Mesenchymal stem cell (in vitro differentiated cells and primary cell): ENCODE measurements at regions not wholly inside any gene's neighbourhood (a gene's known extent, or its start where the extent isn't known, plus 50 kb on each side); places are given as distances from the start of the nearest gene placed in this dataset.

Experiments
- DNase-seq: peaks from one replicate; pipeline ENCODE4 v3.0.0-alpha.2; 2013
- H2AFZ ChIP-seq: one replicate; pipeline ENCODE4 v1.6.1; 2013; ENCODE audit warnings: low read depth, mild to moderate bottlenecking, control low read depth, inconsistent platforms, low read length, moderate library complexity
- H2AK5ac ChIP-seq: 2 replicates; pipeline ENCODE4 v1.6.1; 2013; ENCODE audit warnings: low read length, moderate library complexity, mild to moderate bottlenecking, inconsistent platforms; ENCODE audit not compliant: severe bottlenecking
- H2BK120ac ChIP-seq: one replicate; pipeline ENCODE4 v1.6.1; 2013; ENCODE audit warnings: low read depth, mild to moderate bottlenecking, inconsistent platforms, low read length, moderate library complexity
- H2BK12ac ChIP-seq, 2 experiments: one replicate each; pipeline ENCODE4 v1.6.1; 2013; ENCODE audit warnings: inconsistent platforms in 2 of 2, low read length in 2 of 2, mild to moderate bottlenecking in 2 of 2, moderate library complexity in 2 of 2, control low read depth in 1 of 2
- H2BK15ac ChIP-seq: one replicate; pipeline ENCODE4 v1.6.1; 2013; ENCODE audit warnings: mild to moderate bottlenecking, low read depth, inconsistent platforms; ENCODE audit not compliant: poor library complexity, severe bottlenecking
- H2BK5ac ChIP-seq: 2 replicates; pipeline ENCODE4 v1.6.1; 2013; ENCODE audit warnings: low read depth, mild to moderate bottlenecking, low read length, control low read depth, inconsistent platforms; ENCODE audit not compliant: poor library complexity, severe bottlenecking
- H3K14ac ChIP-seq, 2 experiments: one replicate each; pipeline ENCODE4 v1.6.1; 2013; ENCODE audit warnings: inconsistent platforms in 2 of 2, low read length in 2 of 2, control low read depth in 1 of 2, mild to moderate bottlenecking in 1 of 2, moderate library complexity in 1 of 2
- H3K18ac ChIP-seq, 2 experiments: one replicate each; pipeline ENCODE4 v1.6.1; 2013; ENCODE audit warnings: inconsistent platforms in 2 of 2, low read length in 2 of 2, control low read depth in 1 of 2, low read depth in 1 of 2, mild to moderate bottlenecking in 1 of 2
- H3K23ac ChIP-seq, 2 experiments: one replicate each; pipeline ENCODE4 v1.6.1; 2013; ENCODE audit warnings: inconsistent platforms in 2 of 2, low read length in 2 of 2, mild to moderate bottlenecking in 2 of 2, moderate library complexity in 2 of 2, control low read depth in 1 of 2
- H3K27ac ChIP-seq: 2 replicates; pipeline ENCODE4 v1.5.1; 2013; ENCODE audit warnings: mild to moderate bottlenecking, moderate library complexity, low read length, control low read depth, inconsistent platforms; ENCODE audit not compliant: poor library complexity, severe bottlenecking
- H3K27me3 ChIP-seq, 2 experiments: 2 replicates each; pipeline versions ENCODE4 v1.6.1 to v1.7.0; 2013; ENCODE audit warnings: low read length in 2 of 2, mild to moderate bottlenecking in 2 of 2, moderate library complexity in 2 of 2, control low read depth in 1 of 2, inconsistent platforms in 1 of 2; ENCODE audit not compliant: control insufficient read depth in 1 of 2, insufficient read depth in 1 of 2
- H3K36me3 ChIP-seq, 2 experiments: 2 replicates each; pipeline versions ENCODE4 v1.6.1 to v1.7.0; 2013; ENCODE audit warnings: low read length in 2 of 2, control low read depth in 1 of 2, inconsistent platforms in 1 of 2, low read depth in 1 of 2, mild to moderate bottlenecking in 1 of 2; ENCODE audit not compliant: insufficient read depth in 2 of 2, control insufficient read depth in 1 of 2
- H3K4ac ChIP-seq, 2 experiments: one replicate each; pipeline ENCODE4 v1.6.1; 2013; ENCODE audit warnings: inconsistent platforms in 2 of 2, low read length in 2 of 2, mild to moderate bottlenecking in 2 of 2, moderate library complexity in 2 of 2, control low read depth in 1 of 2, low read depth in 1 of 2
- H3K4me1 ChIP-seq: 2 replicates; pipeline ENCODE4 v1.6.1; 2013; ENCODE audit warnings: low read depth, low read length, control low read depth; ENCODE audit not compliant: control insufficient read depth, insufficient read depth
- H3K4me2 ChIP-seq: 2 replicates; pipeline ENCODE4 v1.6.1; 2013; ENCODE audit warnings: low read length, mild to moderate bottlenecking, inconsistent platforms; ENCODE audit not compliant: poor library complexity, severe bottlenecking
- H3K4me3 ChIP-seq, 2 experiments: 2 replicates each; pipeline versions ENCODE4 v1.5.1 to v1.7.0; 2013; ENCODE audit warnings: low read length in 2 of 2, mild to moderate bottlenecking in 2 of 2, control low read depth in 1 of 2, low read depth in 1 of 2; ENCODE audit not compliant: insufficient read depth in 1 of 2
- H3K79me1 ChIP-seq: replicated peaks from 2 replicates; pipeline ENCODE4 v1.6.1; 2013; ENCODE audit warnings: mild to moderate bottlenecking, control low read depth, low read length, inconsistent platforms; ENCODE audit not compliant: poor library complexity, severe bottlenecking
- H3K9ac ChIP-seq: 2 replicates; pipeline ENCODE4 v1.7.0; 2013; ENCODE audit warnings: mild to moderate bottlenecking, low read length, moderate library complexity
- H3K9me3 ChIP-seq: 2 replicates; pipeline ENCODE4 v1.7.0; 2013; ENCODE audit warnings: mild to moderate bottlenecking, low read length; ENCODE audit not compliant: control insufficient read depth
- H4K8ac ChIP-seq: one replicate; pipeline ENCODE4 v1.6.1; 2013; ENCODE audit warnings: inconsistent platforms, mild to moderate bottlenecking, low read length, moderate library complexity
- H4K91ac ChIP-seq: one replicate; pipeline ENCODE4 v1.6.1; 2013; ENCODE audit warnings: mild to moderate bottlenecking, low read length, inconsistent platforms
- WGBS: methylation state at CpG from one replicate; pipeline ENCODE4 v1.1.7; 2013; ENCODE audit warnings: mixed read lengths; 5-methylcytosine and 5-hydroxymethylcytosine counted together

DNA sequence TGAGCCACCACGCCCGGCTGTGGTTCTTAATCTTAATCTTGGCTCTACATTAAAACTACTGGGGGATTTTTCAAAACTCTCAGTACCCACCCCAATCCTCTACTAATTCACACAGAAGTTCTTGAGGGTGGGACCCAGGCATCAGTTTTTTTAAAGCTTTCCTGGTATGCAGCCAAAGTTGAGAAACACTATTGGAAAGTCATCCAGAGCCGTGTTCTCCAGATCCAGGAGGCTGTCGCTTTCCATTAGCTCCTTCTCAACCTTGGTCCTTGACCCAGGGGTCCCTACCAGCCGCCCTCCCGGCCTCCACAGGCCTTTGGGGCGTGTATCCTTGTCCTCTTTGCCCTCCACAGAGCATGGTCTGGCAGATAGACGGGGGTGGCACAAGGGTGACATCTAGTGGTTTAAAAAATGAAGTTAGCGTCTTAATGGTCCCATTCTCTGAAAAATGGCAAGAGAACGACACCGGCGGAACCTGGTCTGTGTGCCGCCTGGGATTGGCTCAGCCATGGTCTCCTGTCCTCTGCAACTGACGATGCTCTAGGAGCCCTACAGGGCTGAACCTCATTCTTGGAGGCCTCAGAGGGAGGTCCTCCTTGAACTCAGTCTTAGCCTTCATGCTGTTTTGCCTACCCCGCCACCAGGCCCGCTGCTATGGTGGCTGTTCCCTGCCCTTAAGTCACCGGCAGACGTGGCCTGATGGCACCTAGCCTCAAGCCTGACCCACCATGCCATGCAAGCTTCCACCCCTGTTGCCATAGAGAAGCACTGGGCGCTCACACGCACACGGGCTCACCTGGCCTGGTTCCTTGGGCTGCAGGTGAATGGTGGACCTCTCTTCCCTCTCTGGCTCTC is 152.0 kb upstream of the SYN3 start:
- Histone ChIP-seq H3K4ac (no peak overlapping the region), H3K18ac (peak overlapping the region in 1 of 2 experiments; percentile 8), H3K9ac (no peak overlapping the region), H2AFZ (no peak overlapping the region), H3K4me1 (no peaks in the 10 kb centered on the region), H2AK5ac (no peak overlapping the region), H3K4me2 (no peak overlapping the region), H4K8ac (no peak overlapping the region), H2BK120ac (no peak overlapping the region), H3K27me3 (no peaks in the 10 kb centered on the region), H2BK15ac (no peak overlapping the region), H2BK5ac (no peak overlapping the region), H3K14ac (peak overlapping the region in 1 of 2 experiments; percentile 91), H3K23ac (peak overlapping the region in 1 of 2 experiments; percentile 59), H3K4me3 (no peak overlapping the region), H2BK12ac (no peak overlapping the region), H3K27ac (no peak overlapping the region), H3K9me3 (no peaks in the 10 kb centered on the region), H4K91ac (no peak overlapping the region), H3K36me3 (no peaks in the 10 kb centered on the region), H3K79me1 (no peaks in the 10 kb centered on the region)
- DNase-seq: peak; percentile 30
- 46% methylated on average over 21 of the region's 21 CpGs for WGBS

DNA sequence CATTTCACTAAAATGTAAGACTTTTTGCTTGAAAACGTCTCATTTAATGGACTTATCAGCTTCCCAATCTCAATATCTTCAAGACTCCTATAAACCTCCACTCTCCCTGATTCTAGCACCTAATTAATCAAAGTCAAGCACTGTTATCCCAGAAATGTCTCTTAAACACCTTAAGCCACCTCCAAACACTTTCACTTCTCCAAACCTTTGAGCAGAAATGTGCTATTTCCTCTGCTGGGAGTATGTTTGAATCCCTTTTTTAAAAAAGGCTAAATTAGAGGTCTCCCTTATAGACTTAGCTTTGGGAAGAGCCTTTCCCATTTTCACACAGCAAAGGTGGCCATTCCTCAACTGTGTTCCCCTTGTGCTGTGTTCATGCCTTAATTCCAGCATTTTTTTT is 146.2 kb upstream of the SYN3 start:
- H3K4me3 ChIP-seq: no peak overlapping the region
- H2BK12ac ChIP-seq: no peak overlapping the region
- H3K36me3 ChIP-seq: no peaks in the 10 kb centered on the region
- H3K9me3 ChIP-seq: no peaks in the 10 kb centered on the region
- H4K8ac ChIP-seq: no peak overlapping the region
- no peak overlapping the region for H3K4ac ChIP-seq
- H2AFZ ChIP-seq: no peak overlapping the region
- no peak overlapping the region for H2BK5ac ChIP-seq
- H3K4me2 ChIP-seq: no peak overlapping the region
- H3K23ac ChIP-seq: no peak overlapping the region
- H3K9ac ChIP-seq: no peak overlapping the region
- H3K27ac ChIP-seq: no peak overlapping the region
- no peak overlapping the region for H2BK120ac ChIP-seq
- H3K4me1 ChIP-seq: no peaks in the 10 kb centered on the region
- H3K79me1 ChIP-seq: no peaks in the 10 kb centered on the region
- 6% methylated on average over 1 of the region's 1 CpG for WGBS
- no peak for DNase-seq
- no peak overlapping the region for H3K18ac ChIP-seq
- H3K14ac ChIP-seq: no peak overlapping the region
- no peak overlapping the region for H2AK5ac ChIP-seq
- H3K27me3 ChIP-seq: peaks cover 3 to 7% of the 10 kb centered on the region in 2 experiments
- no peak overlapping the region for H2BK15ac ChIP-seq
- no peak overlapping the region for H4K91ac ChIP-seq

DNA sequence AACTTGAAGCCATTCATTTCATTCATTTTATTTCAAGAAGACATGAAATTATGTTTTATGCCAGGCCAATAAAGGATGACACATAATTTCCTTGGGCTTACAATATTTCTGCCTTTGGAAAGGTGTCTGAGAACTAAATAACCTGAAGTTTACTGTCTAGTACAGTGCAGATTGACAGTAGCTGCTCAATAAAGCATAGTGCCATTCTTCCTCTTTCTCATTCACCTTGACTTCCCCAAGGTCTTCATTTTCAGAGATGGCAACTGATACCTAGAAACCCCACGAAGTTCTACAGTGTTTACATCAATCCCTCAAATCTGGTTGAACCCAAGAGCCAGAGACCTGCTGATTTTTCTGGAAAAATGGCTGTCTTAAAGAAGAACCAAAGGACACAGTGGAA is 144.3 kb upstream of the SYN3 start:
- no peak overlapping the region for H3K18ac ChIP-seq
- H3K4ac ChIP-seq: no peak overlapping the region
- no peak overlapping the region for H2BK15ac ChIP-seq
- H3K4me3 ChIP-seq: no peak overlapping the region
- no peak overlapping the region for H3K27ac ChIP-seq
- H2AFZ ChIP-seq: no peak overlapping the region
- H4K91ac ChIP-seq: no peak overlapping the region
- H3K4me2 ChIP-seq: no peak overlapping the region
- no peak overlapping the region for H2BK120ac ChIP-seq
- H3K14ac ChIP-seq: no peak overlapping the region
- H3K27me3 ChIP-seq: peaks cover 3 to 7% of the 10 kb centered on the region in 2 experiments
- no peak overlapping the region for H4K8ac ChIP-seq
- no peak overlapping the region for H2AK5ac ChIP-seq
- no peaks in the 10 kb centered on the region for H3K9me3 ChIP-seq
- no peak overlapping the region for H3K23ac ChIP-seq
- no peak overlapping the region for H3K9ac ChIP-seq
- H2BK12ac ChIP-seq: no peak overlapping the region
- no peaks in the 10 kb centered on the region for H3K36me3 ChIP-seq
- no peaks in the 10 kb centered on the region for H3K4me1 ChIP-seq
- no peaks in the 10 kb centered on the region for H3K79me1 ChIP-seq
- no CpG with 5 or more reads among the region's 1 CpG for WGBS
- H2BK5ac ChIP-seq: no peak overlapping the region
- no peak for DNase-seq

DNA sequence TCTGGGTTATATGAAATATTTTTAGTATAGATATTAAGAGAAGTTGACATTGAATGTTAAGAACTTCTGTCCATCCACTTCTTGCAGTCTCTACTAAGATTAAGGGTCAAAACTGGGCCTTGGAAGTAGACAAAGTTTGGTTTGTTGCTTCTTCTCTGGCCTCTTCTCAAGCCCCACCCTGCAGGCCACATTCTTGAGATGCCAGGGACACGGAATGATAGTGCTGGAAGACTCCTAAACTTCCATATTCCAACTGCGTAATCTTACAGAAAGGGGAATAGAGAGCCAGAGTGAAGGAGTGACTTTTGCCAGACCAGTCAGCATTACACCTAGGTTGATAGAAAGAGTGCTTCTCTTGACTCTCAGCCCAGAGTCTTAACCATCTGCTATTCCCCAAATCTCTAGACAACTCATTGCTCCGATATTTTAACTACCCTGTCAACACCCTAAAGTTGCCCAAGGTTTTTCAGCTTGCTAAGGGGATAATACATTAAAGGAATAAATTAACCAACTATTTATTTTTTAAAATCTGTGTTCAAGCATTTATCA is 136.4 kb upstream of the SYN3 start:
- no peak for DNase-seq
- Histone ChIP-seq H3K4me2 (no peak overlapping the region), H2AFZ (no peak overlapping the region), H2BK12ac (no peak overlapping the region), H3K79me1 (no peaks in the 10 kb centered on the region), H3K27me3 (no peaks in the 10 kb centered on the region), H3K9me3 (no peaks in the 10 kb centered on the region), H4K8ac (no peak overlapping the region), H3K4ac (no peak overlapping the region), H2BK120ac (no peak overlapping the region), H2BK5ac (no peak overlapping the region), H3K9ac (no peak overlapping the region), H3K36me3 (no peaks in the 10 kb centered on the region), H3K27ac (no peak overlapping the region), H2AK5ac (no peak overlapping the region), H3K4me1 (no peaks in the 10 kb centered on the region), H3K14ac (no peak overlapping the region), H3K23ac (no peak overlapping the region), H3K18ac (no peak overlapping the region), H3K4me3 (no peak overlapping the region), H2BK15ac (no peak overlapping the region), H4K91ac (no peak overlapping the region)
- 100% methylated on average over 1 of the region's 3 CpGs for WGBS
